AG09319 (cell line): ENCODE measurements at regions not wholly inside any gene's neighbourhood (a gene's known extent, or its start where the extent isn't known, plus 50 kb on each side); places are given as distances from the start of the nearest gene placed in this dataset.

ENCODE experiments used
- DNase-seq: peaks from one replicate; pipeline ENCODE4 v3.0.0-alpha.2; 2010; ENCODE audit warnings: low read depth; ENCODE audit errors: extremely low read depth
- CTCF ChIP-seq: IDR thresholded peaks from 2 replicates; pipeline ENCODE4 v1.5.1; 2011; ENCODE audit warnings: low read depth, mild to moderate bottlenecking, inconsistent platforms, low read length, moderate library complexity

DNA sequence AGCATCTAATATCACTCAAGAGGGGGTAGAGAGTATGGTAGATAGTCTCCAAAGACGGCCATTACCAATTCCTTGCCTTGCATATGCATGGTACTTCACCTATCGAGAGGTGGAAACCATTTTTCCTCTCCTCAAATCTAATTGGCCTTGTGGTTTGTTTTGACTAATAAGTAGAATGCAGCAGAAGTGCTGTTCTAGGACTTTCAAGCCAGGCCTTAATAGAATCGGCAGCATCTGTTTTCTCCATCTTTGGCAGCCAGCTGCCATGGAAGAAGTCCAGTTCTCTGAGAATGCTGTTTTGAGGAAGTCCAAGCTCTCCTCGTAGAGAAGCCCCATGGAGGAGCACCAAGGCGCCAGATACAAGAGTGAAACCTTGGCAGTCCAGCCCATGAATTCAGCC, 59.1 kb upstream of the RASGRP1 start:
- DNase-seq: no peak
- no peak for TF ChIP-seq CTCF

DNA sequence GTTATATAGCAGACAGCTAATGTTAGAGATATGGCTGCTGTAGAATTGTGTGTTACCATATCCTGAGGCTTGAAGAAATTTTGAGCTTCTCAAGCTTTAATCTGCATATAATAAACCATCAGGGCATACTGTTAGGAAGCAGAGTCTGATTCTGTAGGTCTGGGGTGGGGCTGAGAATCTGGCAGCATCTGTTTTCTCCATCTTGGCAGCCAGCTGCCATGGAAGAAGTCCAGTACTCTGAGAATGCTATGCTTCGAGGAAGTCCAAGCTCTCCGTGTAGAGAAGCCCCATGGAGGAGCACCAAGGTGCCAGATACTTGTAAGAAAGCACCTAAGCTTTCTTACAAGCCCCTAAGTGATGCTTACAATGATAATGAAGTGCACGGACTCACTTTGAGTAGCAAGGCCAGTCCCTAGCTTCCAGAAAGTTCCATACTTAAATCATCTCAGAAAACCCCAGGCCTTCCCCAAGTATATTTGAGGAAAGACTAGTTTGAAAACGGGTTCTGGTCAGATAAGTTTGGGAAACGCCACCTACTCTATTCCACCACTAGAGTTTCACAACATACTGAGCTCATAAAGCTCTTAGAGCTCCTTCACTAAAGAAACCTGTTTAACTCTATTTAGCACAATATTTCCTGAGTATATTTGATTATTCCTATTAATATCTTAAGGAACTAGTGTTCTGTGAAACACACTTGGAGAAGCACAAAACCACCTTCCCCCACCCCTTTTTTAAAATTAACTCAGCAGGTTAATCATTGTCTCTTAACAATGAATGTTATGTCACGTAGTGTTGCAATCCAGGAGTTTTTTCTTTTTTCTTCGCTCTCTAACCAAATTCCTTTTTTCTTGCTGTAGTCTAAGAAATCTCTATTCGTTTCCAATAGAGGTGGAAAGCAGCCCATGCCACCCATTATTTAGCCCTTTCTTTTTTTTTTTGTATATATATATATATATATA, 59.9 kb upstream of the RASGRP1 start:
- no peak for TF ChIP-seq CTCF

DNA sequence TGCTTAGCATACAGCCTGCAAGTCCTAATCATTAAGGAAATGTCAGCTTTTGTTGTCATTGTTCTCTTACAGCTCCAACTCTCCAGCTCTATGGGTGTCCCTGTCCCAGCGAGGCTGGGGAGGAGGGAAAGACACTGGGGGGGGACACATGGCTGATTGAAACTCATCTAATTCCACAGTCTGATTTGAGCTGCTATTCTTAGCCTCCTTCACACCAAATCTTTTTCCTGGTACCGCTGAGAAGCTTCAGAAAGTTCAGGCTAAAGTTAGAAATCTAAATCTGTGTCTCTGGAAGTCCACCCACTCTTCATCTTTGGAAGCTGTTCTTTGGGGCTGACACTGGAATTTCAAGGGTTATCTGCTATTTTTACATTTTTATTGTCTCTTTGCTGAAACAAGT, 61.3 kb upstream of the RASGRP1 start:
- DNase-seq: no peak
- TF ChIP-seq CTCF: no peak

More for the DNA sequence above, 59.9 kb upstream of the RASGRP1 start:
- no peak for DNase-seq

- TF ChIP-seq CTCF: no peak
- no peak for DNase-seq
Measured at GRCh38 chr15:38626443-38627050, 61.9 kb upstream of the RASGRP1 start.

DNA sequence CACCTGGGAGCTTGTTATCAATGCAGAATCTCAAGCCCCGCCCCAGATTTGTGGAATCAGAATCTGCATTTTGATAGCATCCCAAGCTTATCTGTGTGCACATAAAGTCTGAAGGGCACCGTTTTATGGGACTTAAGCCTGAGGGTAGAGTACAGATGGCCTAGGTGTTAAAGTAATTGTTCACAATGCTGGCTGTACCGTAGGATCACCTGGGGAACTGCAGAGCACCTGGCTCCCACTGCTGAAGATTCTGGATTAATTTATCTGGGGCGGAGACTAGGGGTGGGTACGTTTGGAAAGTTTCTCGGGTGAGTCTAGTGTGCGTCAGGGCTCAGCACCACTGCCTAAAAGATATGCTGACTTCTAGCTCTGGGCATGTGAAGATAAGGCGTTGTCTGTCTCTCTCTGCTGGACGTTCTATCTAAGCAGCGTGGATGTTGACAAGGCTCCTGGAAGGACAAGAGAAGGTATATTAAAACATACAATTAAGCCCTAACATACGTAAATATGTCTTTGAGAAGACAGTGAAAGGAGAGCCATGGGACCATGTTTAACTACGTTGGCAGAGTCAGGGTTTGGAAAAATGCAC, 63.2 kb upstream of the RASGRP1 start:
- no peak for DNase-seq
- TF ChIP-seq CTCF: no peak

DNA sequence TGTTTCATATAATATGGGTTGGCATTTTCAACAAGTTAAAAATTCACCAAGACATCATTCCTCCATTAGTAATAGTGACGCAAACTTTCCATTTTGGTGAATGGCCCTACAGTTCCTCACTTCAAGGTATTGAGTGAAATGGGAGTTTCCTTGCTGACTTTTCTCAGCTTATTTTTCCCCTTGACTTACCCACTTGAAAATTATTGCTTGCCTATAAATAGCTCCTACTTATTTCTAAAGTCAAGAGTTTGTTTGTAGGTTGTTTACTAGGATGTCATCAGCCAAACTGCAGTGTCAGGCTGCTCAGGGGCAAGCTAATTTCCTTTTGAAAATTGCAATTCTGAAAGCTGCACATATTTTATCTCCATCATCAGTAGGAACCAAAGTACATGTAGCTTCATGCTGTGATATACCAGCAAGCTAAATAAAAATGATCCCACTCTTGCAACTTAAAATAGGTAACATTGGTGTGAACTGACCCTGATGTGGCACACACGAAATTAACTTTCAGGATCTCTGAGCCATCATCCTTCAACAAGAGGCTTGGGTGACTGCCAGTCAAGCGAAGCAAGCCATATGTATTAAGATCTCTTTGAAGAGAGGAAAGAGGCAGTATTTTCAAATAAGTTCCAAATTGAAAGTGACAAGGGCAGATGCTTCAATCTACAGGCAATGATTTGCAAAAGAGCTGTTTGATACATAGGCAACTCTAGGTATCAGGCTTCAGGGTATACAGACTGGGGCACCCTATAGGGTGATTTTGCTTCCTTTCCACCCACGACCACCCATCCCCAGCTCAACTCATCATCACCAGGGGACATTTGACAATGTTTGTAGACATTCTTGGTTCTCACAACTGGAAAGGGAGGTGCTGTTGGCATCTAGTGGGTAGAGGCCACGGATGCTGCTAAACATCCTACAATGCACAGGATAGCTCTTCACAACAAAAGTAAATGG, 66.8 kb upstream of the RASGRP1 start:
- TF ChIP-seq CTCF: no peak
- DNase-seq: no peak
